Activated naive CD4-positive, alpha-beta T cell treated with anti-CD3 and anti-CD28 coated beads, Interleukin-2, amount 10 ng/mL, durations not matched to agents 7 days and 5 days (primary cell): ENCODE measurements at regions not wholly inside any gene's neighbourhood (a gene's known extent, or its start where the extent isn't known, plus 50 kb on each side); places are given as distances from the start of the nearest gene placed in this dataset.
"Not testable (repeated sequence)": the region's sequence is repeated elsewhere in the genome, so short reads cannot be mapped to it uniquely, and the experiment has no call there.

Source experiments
- CTCF ChIA-PET: fragments of 350-600 bp; sonication (Branson Sonifier 250); formaldehyde crosslinking; loops from one replicate; lab custom pipeline; 2021; ENCODE audit warnings: antibody characterized with exemption; lab: Charles Lee
- DNase-seq: peaks from one replicate; pipeline ENCODE4 v3.0.0-alpha.2; 2020
- H3K27ac Mint-ChIP-seq: one replicate; pipeline ENCODE4 v1.8.0; 2021; ENCODE audit warnings: mild to moderate bottlenecking, moderate library complexity, mixed read lengths
- H3K27me3 Mint-ChIP-seq: one replicate; pipeline ENCODE4 v1.8.0; 2021; ENCODE audit warnings: mild to moderate bottlenecking, mixed read lengths
- H3K36me3 Mint-ChIP-seq: one replicate; pipeline ENCODE4 v1.8.0; 2021; ENCODE audit warnings: mixed read lengths
- H3K4me1 Mint-ChIP-seq: one replicate; pipeline ENCODE4 v1.8.0; 2021; ENCODE audit warnings: mixed read lengths
- H3K4me3 Mint-ChIP-seq: one replicate; pipeline ENCODE4 v1.8.0; 2021; ENCODE audit warnings: mild to moderate bottlenecking, moderate library complexity, mixed read lengths
- H3K9me3 Mint-ChIP-seq: one replicate; pipeline ENCODE4 v1.8.0; 2021; ENCODE audit warnings: mixed read lengths

- Mint-ChIP-seq H3K27ac (no peak overlapping the region), H3K9me3 (no peaks in the 10 kb centered on the region), H3K36me3 (no peaks in the 10 kb centered on the region), H3K4me3 (no peak overlapping the region), H3K27me3 (no peaks in the 10 kb centered on the region), H3K4me1 (no peaks in the 10 kb centered on the region)
- CTCF ChIA-PET, result no interaction called here
- DNase-seq, result no peak
These were observed 776.1 kb upstream of the RAB6C start for GRCh38 chr2:129203331-129203730.

GRCh38 chr2:129204581-129204980 lies 774.9 kb upstream of the RAB6C start:
- H3K27me3 Mint-ChIP-seq, H3K4me3 Mint-ChIP-seq, H3K27ac Mint-ChIP-seq, DNase-seq, H3K9me3 Mint-ChIP-seq, H3K36me3 Mint-ChIP-seq, CTCF ChIA-PET, H3K4me1 Mint-ChIP-seq: not testable (repeated sequence)

GRCh38 chr2:129205176-129205575 lies 774.3 kb upstream of the RAB6C start:
- no peak overlapping the region for H3K27ac Mint-ChIP-seq
- H3K4me3 Mint-ChIP-seq, result no peak overlapping the region
- no peaks in the 10 kb centered on the region for H3K4me1 Mint-ChIP-seq
- H3K9me3 Mint-ChIP-seq, result no peaks in the 10 kb centered on the region
- CTCF ChIA-PET, result no interaction called here
- no peaks in the 10 kb centered on the region for H3K36me3 Mint-ChIP-seq
- H3K27me3 Mint-ChIP-seq, result no peaks in the 10 kb centered on the region
- no peak for DNase-seq

- Mint-ChIP-seq H3K4me1 (no peaks in the 10 kb centered on the region), H3K9me3 (no peaks in the 10 kb centered on the region), H3K36me3 (no peaks in the 10 kb centered on the region), H3K27me3 (no peaks in the 10 kb centered on the region), H3K27ac (no peak overlapping the region), H3K4me3 (no peak overlapping the region)
- DNase-seq, result no peak
- CTCF ChIA-PET, result no interaction called here
These were observed 773.7 kb upstream of the RAB6C start for GRCh38 chr2:129205766-129206165.

- no peak for DNase-seq
- no peaks in the 10 kb centered on the region for H3K36me3 Mint-ChIP-seq
These were observed 767.0 kb upstream of the RAB6C start for GRCh38 chr2:129212299-129212958.

GRCh38 chr2:129224022-129224421 lies 755.4 kb upstream of the RAB6C start:
- Mint-ChIP-seq H3K9me3 (no peaks in the 10 kb centered on the region), H3K4me3 (no peak overlapping the region), H3K27me3 (no peaks in the 10 kb centered on the region), H3K4me1 (no peaks in the 10 kb centered on the region), H3K36me3 (no peaks in the 10 kb centered on the region), H3K27ac (no peak overlapping the region)
- DNase-seq, result no peak
- CTCF ChIA-PET, result no interaction called here

More at GRCh38 chr2:129212299-129212958, 767.0 kb upstream of the RAB6C start:
- CTCF ChIA-PET, result no interaction called here
- H3K9me3 Mint-ChIP-seq, result no peaks in the 10 kb centered on the region
- H3K27ac Mint-ChIP-seq, result no peak overlapping the region
- H3K27me3 Mint-ChIP-seq, result no peaks in the 10 kb centered on the region
- no peak overlapping the region for H3K4me3 Mint-ChIP-seq
- no peaks in the 10 kb centered on the region for H3K4me1 Mint-ChIP-seq

GRCh38 chr2:129224486-129224885 lies 755.0 kb upstream of the RAB6C start:
- no peak overlapping the region for H3K4me3 Mint-ChIP-seq
- H3K4me1 Mint-ChIP-seq, result no peaks in the 10 kb centered on the region

GRCh38 chr2:129229196-129229595 lies 750.3 kb upstream of the RAB6C start:
- no peak for DNase-seq
- CTCF ChIA-PET, result no interaction called here
- no peaks in the 10 kb centered on the region for H3K9me3 Mint-ChIP-seq
- no peaks in the 10 kb centered on the region for H3K4me1 Mint-ChIP-seq
- H3K4me3 Mint-ChIP-seq, result no peak overlapping the region
- no peaks in the 10 kb centered on the region for H3K36me3 Mint-ChIP-seq
- H3K27ac Mint-ChIP-seq, result no peak overlapping the region
- H3K27me3 Mint-ChIP-seq, result no peaks in the 10 kb centered on the region

More at GRCh38 chr2:129224486-129224885, 755.0 kb upstream of the RAB6C start:
- DNase-seq, result no peak
- CTCF ChIA-PET, result no interaction called here
- Mint-ChIP-seq H3K36me3 (no peaks in the 10 kb centered on the region), H3K9me3 (no peaks in the 10 kb centered on the region), H3K27me3 (no peaks in the 10 kb centered on the region), H3K27ac (no peak overlapping the region)

- Mint-ChIP-seq H3K4me1 (no peaks in the 10 kb centered on the region), H3K27ac (no peak overlapping the region), H3K27me3 (no peaks in the 10 kb centered on the region), H3K9me3 (no peaks in the 10 kb centered on the region), H3K36me3 (no peaks in the 10 kb centered on the region), H3K4me3 (no peak overlapping the region)
- CTCF ChIA-PET, result no interaction called here
- no peak for DNase-seq
These were observed 749.5 kb upstream of the RAB6C start for GRCh38 chr2:129229830-129230441.

GRCh38 chr2:129231924-129232323 lies 747.5 kb upstream of the RAB6C start:
- no peaks in the 10 kb centered on the region for H3K9me3 Mint-ChIP-seq
- CTCF ChIA-PET, result no interaction called here
- H3K4me1 Mint-ChIP-seq, result no peaks in the 10 kb centered on the region
- no peaks in the 10 kb centered on the region for H3K27me3 Mint-ChIP-seq
- no peaks in the 10 kb centered on the region for H3K36me3 Mint-ChIP-seq
- no peak for DNase-seq
- H3K27ac Mint-ChIP-seq, result no peak overlapping the region
- no peak overlapping the region for H3K4me3 Mint-ChIP-seq

- Mint-ChIP-seq H3K36me3 (no peaks in the 10 kb centered on the region), H3K27ac (no peak overlapping the region), H3K4me3 (no peak overlapping the region), H3K4me1 (no peaks in the 10 kb centered on the region), H3K9me3 (no peaks in the 10 kb centered on the region), H3K27me3 (no peaks in the 10 kb centered on the region)
- no peak for DNase-seq
- CTCF ChIA-PET, result no interaction called here
These were observed 746.3 kb upstream of the RAB6C start for GRCh38 chr2:129233166-129233565.

GRCh38 chr2:129233751-129234406 lies 745.6 kb upstream of the RAB6C start:
- H3K27ac Mint-ChIP-seq, result no peak overlapping the region
- H3K4me3 Mint-ChIP-seq, result no peak overlapping the region
- CTCF ChIA-PET, result no interaction called here
- no peaks in the 10 kb centered on the region for H3K36me3 Mint-ChIP-seq
- H3K4me1 Mint-ChIP-seq, result no peaks in the 10 kb centered on the region
- no peak for DNase-seq
- H3K27me3 Mint-ChIP-seq, result no peaks in the 10 kb centered on the region
- H3K9me3 Mint-ChIP-seq, result no peaks in the 10 kb centered on the region

GRCh38 chr2:129236601-129237000 lies 742.9 kb upstream of the RAB6C start:
- Mint-ChIP-seq H3K27ac (no peak overlapping the region), H3K27me3 (no peaks in the 10 kb centered on the region), H3K36me3 (no peaks in the 10 kb centered on the region), H3K9me3 (no peaks in the 10 kb centered on the region), H3K4me1 (no peaks in the 10 kb centered on the region), H3K4me3 (no peak overlapping the region)
- CTCF ChIA-PET, result no interaction called here
- DNase-seq, result no peak

- no peaks in the 10 kb centered on the region for H3K36me3 Mint-ChIP-seq
- H3K4me3 Mint-ChIP-seq, result no peak overlapping the region
- no peaks in the 10 kb centered on the region for H3K9me3 Mint-ChIP-seq
- H3K27ac Mint-ChIP-seq, result no peak overlapping the region
- H3K27me3 Mint-ChIP-seq, result no peaks in the 10 kb centered on the region
- CTCF ChIA-PET, result no interaction called here
- H3K4me1 Mint-ChIP-seq, result no peaks in the 10 kb centered on the region
- no peak for DNase-seq
These were observed 741.3 kb upstream of the RAB6C start for GRCh38 chr2:129237966-129238725.
